PC-9 (cell line): ENCODE measurements at regions not wholly inside any gene's neighbourhood (a gene's known extent, or its start where the extent isn't known, plus 50 kb on each side); places are given as distances from the start of the nearest gene placed in this dataset.

Experiments used
- BruUV-seq: library from RNA; stranded (reverse); fragments of 400-500 nt; replicated peaks from 2 replicates; lab custom pipeline; 2021; lab: Mats Ljungman, UMichigan
- CTCF ChIA-PET: fragments of 300-600 bp; sonication (Branson Sonifier 250); formaldehyde crosslinking; loops from one replicate; lab custom pipeline; 2022; ENCODE audit warnings: antibody characterized with exemption; lab: Charles Lee
- POLR2A ChIA-PET: fragments of 300-600 bp; sonication (Branson Sonifier 250); formaldehyde crosslinking; loops from one replicate; lab custom pipeline; 2022; ENCODE audit warnings: antibody characterized with exemption; ENCODE audit not compliant: unreplicated experiment; lab: Charles Lee
- DNase-seq, 2 experiments: peaks; one replicate each; pipeline versions ENCODE4 v3.0.0 to v3.0.0-alpha.2; 2015 to 2022; ENCODE audit warnings: mixed read lengths in 1 of 2
- H2AFZ ChIP-seq: fragments of 200-600 bp; sonication (generic); 2 replicates; pipeline ENCODE4 v1.8.1; 2017; ENCODE audit warnings: antibody characterized with exemption
- H3F3A ChIP-seq: fragments of 200-600 bp; sonication (generic); 2 replicates; pipeline ENCODE4 v1.8.1; 2017; ENCODE audit warnings: antibody characterized with exemption, mild to moderate bottlenecking, low read depth; ENCODE audit not compliant: insufficient read depth
- H3K27ac ChIP-seq: fragments of 200-600 bp; sonication (generic); 2 replicates; pipeline ENCODE4 v1.6.1; 2016; ENCODE audit warnings: mixed run types
- H3K27me3 ChIP-seq: fragments of 200-600 bp; sonication (generic); 2 replicates; pipeline ENCODE4 v1.6.1; 2016; ENCODE audit warnings: low read depth, mixed run types; ENCODE audit not compliant: insufficient read depth
- H3K36me3 ChIP-seq: fragments of 200-600 bp; sonication (generic); 2 replicates; pipeline ENCODE4 v1.6.1; 2016; ENCODE audit warnings: low read depth, mixed run types
- H3K4me1 ChIP-seq: fragments of 200-600 bp; sonication (generic); replicated peaks from 2 replicates; pipeline ENCODE4 v1.6.1; 2016; ENCODE audit warnings: mixed run types; ENCODE audit not compliant: insufficient read depth
- H3K4me2 ChIP-seq: fragments of 200-600 bp; sonication (generic); 2 replicates; pipeline ENCODE4 v1.6.1; 2017; ENCODE audit warnings: mixed run types
- H3K4me3 ChIP-seq: fragments of 200-600 bp; sonication (generic); 2 replicates; pipeline ENCODE4 v1.6.1; 2016; ENCODE audit warnings: mixed run types
- H3K79me2 ChIP-seq: fragments of 200-600 bp; sonication (generic); 2 replicates; pipeline ENCODE4 v1.6.1; 2017; ENCODE audit warnings: low read depth, mixed run types
- H3K9me2 ChIP-seq: fragments of 200-600 bp; sonication (generic); 2 replicates; pipeline ENCODE4 v1.8.1; 2017; ENCODE audit warnings: mild to moderate bottlenecking; ENCODE audit not compliant: insufficient read depth
- H3K9me3 ChIP-seq: fragments of 200-600 bp; sonication (generic); 2 replicates; pipeline ENCODE4 v1.8.1; 2016; ENCODE audit warnings: low read depth; ENCODE audit not compliant: insufficient read depth
- H4K20me1 ChIP-seq: fragments of 200-600 bp; sonication (generic); 2 replicates; pipeline ENCODE4 v1.8.1; 2017; ENCODE audit not compliant: insufficient read depth
- EZH2 ChIP-seq: fragments of 200-600 bp; sonication (generic); IDR thresholded peaks from 2 replicates; pipeline ENCODE4 v1.8.0; 2017; ENCODE audit warnings: antibody characterized with exemption, low read depth
- intact Hi-C: fragments of 100-400 bp; cut with micrococcal nuclease; formaldehyde crosslinking; loops from one replicate; pipeline ENCODE4 v1.10.0; 2022; ENCODE audit not compliant: unreplicated experiment
- TF ChIP-seq, protein P1 (sequence below): fragments of 200-600 bp; sonication (generic); conservative IDR thresholded peaks from 2 replicates; pipeline ENCODE4 v1.6.1; 2017; ENCODE audit warnings: mixed run types, antibody characterized with exemption, mild to moderate bottlenecking, moderate library complexity

DNA sequence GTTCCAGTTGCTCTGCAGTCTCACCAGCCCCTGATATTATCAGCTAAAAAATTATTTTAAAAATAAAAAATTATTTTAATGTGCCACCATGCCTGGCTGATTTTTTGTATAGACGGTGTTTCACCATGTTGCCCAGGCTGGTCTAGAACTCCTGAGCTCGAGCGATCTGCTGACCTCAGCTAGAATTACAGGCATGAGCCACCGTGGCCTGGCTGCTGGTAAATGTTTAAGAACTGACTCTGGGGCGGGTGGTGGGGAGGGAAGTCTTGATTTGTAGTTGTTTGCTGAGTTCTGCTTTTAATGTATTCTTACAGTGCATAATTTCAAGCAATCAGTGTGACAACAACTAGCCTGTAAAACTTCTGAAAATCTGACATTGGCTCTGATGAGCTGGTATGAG is 120.9 kb upstream of the PLET1 start:
- H4K20me1 ChIP-seq: no peaks in the 10 kb centered on the region
- no peak overlapping the region for H2AFZ ChIP-seq
- no peaks in the 10 kb centered on the region for H3K79me2 ChIP-seq
- peaks cover 5% of the 10 kb centered on the region; the same call in 1 of the 2 replicates for H3K27me3 ChIP-seq
- no peaks in the 10 kb centered on the region for H3F3A ChIP-seq
- ChIA-PET CTCF (no interaction called here), POLR2A (no interaction called here)
- no peak overlapping the region for H3K4me2 ChIP-seq
- no peaks in the 10 kb centered on the region for H3K36me3 ChIP-seq
- no TSS peak for BruUV-seq
- H3K4me3 ChIP-seq: no peak overlapping the region
- intact Hi-C loops: loop anchor here (5.0 kb wide), 1 partner anchor 89 kb away; no protein-coding TSS in a partner anchor
- H3K27ac ChIP-seq: no peak overlapping the region
- no peaks in the 10 kb centered on the region for H3K9me2 ChIP-seq
- DNase-seq: no peak
- H3K9me3 ChIP-seq: no peaks in the 10 kb centered on the region
- TF ChIP-seq, protein P1, sequence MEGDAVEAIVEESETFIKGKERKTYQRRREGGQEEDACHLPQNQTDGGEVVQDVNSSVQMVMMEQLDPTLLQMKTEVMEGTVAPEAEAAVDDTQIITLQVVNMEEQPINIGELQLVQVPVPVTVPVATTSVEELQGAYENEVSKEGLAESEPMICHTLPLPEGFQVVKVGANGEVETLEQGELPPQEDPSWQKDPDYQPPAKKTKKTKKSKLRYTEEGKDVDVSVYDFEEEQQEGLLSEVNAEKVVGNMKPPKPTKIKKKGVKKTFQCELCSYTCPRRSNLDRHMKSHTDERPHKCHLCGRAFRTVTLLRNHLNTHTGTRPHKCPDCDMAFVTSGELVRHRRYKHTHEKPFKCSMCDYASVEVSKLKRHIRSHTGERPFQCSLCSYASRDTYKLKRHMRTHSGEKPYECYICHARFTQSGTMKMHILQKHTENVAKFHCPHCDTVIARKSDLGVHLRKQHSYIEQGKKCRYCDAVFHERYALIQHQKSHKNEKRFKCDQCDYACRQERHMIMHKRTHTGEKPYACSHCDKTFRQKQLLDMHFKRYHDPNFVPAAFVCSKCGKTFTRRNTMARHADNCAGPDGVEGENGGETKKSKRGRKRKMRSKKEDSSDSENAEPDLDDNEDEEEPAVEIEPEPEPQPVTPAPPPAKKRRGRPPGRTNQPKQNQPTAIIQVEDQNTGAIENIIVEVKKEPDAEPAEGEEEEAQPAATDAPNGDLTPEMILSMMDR: no peak
- TF ChIP-seq EZH2: no peak
- H3K4me1 ChIP-seq: no peaks in the 10 kb centered on the region

DNA sequence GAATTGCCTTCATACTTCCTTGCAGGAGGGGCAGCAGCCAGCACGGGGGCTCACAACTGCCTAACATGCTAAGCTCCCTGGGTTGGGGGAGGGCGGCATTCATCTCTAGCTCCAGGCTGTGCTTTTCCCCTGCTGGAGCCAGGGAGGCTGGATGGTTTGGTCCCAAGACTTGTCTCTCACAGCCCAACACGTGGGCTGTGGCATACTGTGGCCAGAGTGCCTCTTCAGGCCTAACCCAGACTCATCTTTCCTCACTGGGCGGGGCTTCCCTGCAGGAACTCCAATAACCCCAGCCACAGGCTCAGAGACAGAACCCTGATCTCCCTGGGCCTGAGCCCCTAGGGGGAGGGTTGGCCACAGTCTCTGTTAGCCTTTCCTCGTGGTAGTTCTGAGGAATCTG is 121.9 kb upstream of the PLET1 start:
- Histone ChIP-seq H3K9me2 (no peaks in the 10 kb centered on the region; the same call in 1 of the 2 replicates), H3K79me2 (no peaks in the 10 kb centered on the region), H3K36me3 (no peaks in the 10 kb centered on the region), H3K4me2 (no peak overlapping the region), H2AFZ (no peak overlapping the region), H3F3A (no peaks in the 10 kb centered on the region), H3K9me3 (no peaks in the 10 kb centered on the region), H3K4me3 (no peak overlapping the region), H4K20me1 (no peaks in the 10 kb centered on the region), H3K27ac (no peak overlapping the region), H3K27me3 (no peaks in the 10 kb centered on the region), H3K4me1 (no peaks in the 10 kb centered on the region)
- DNase-seq: no peak
- no TSS peak for BruUV-seq
- TF ChIP-seq, protein P1: no peak
- TF ChIP-seq EZH2: no peak
- ChIA-PET POLR2A (no interaction called here), CTCF (no interaction called here)
- intact Hi-C loops: loop anchor here (5.0 kb wide), 1 partner anchor 90 kb away; no protein-coding TSS in a partner anchor

DNA sequence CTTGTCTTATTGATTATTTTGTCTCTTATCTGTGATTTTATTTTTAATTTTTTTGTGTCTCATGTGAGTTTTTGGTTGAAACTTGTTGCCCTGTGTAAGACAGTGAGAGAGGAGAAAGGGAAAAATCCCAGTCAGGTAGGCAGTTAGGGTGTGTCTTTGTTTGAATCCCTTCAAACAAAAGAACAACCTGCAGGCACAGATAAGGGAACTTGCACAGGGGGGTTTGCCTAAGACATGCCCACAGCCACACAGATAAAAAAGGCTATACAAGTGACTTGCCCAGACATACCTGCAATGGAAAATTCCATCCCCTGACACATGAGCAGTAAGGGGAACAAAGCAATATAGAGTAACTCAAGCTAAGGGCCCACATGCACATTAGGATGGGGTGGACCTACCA is 127.8 kb upstream of the PLET1 start:
- Histone ChIP-seq H3K27ac (no peak overlapping the region), H3K79me2 (no peaks in the 10 kb centered on the region), H3F3A (no peaks in the 10 kb centered on the region), H3K4me1 (no peaks in the 10 kb centered on the region), H3K27me3 (no peaks in the 10 kb centered on the region), H3K9me3 (no peaks in the 10 kb centered on the region), H2AFZ (no peak overlapping the region), H4K20me1 (no peaks in the 10 kb centered on the region), H3K9me2 (no peaks in the 10 kb centered on the region; the same call in 1 of the 2 replicates), H3K36me3 (no peaks in the 10 kb centered on the region), H3K4me3 (no peak overlapping the region), H3K4me2 (no peak overlapping the region)
- BruUV-seq: no TSS peak
- TF ChIP-seq, protein P1: no peak
- TF ChIP-seq EZH2: no peak
- no peak for DNase-seq
- POLR2A ChIA-PET: no interaction called here
- CTCF ChIA-PET: no interaction called here
- intact Hi-C loops: no loop called here
